NCI-H187 treated with DMSO at 0.1 percent for 48 hours (cell line): ENCODE measurements at regions not wholly inside any gene's neighbourhood (a gene's known extent, or its start where the extent isn't known, plus 50 kb on each side); places are given as distances from the start of the nearest gene placed in this dataset.

Experiments
- DNase-seq: peaks from one replicate; lab custom pipeline; 2025; lab: John Stamatoyannopoulos, UW

- DNase-seq: no peak
Measured at GRCh38 chr6:14814016-14814415, 431.9 kb upstream of the JARID2 start.

DNA sequence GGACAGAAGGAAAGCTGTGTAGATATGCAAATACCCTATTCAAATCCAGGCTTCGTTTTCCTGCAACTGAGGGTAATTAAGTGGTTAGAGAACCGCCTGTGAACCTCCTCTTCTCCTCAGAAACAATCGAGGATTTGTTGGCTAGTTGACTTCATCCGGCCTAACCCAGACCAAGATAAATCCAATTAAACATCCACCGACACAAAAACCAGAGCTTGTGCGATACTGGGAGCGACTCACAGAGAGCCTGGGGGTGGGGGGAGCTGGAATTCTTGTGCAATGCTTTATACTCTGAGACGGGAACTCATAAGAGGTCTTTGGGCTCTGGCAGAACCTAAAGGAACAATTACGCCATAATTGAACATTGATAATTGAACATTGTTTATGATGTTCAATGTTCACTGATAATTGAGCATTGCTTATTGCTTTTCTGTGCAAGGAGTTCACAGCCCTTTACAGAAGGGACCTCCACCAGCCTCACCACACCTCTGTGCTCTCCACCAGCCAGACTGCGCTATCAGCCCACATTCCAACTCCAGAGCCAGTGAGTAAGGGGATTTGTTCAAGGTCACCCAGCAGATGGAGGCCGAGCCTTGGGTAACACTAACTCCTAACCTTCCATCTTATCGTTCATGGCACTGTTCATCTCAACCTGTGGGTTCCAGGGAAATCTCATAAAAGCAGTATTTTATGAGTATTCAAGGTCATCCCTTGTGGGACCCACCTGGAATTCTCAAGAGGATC lies 429.6 kb upstream of the JARID2 start:
- no peak for DNase-seq

DNA sequence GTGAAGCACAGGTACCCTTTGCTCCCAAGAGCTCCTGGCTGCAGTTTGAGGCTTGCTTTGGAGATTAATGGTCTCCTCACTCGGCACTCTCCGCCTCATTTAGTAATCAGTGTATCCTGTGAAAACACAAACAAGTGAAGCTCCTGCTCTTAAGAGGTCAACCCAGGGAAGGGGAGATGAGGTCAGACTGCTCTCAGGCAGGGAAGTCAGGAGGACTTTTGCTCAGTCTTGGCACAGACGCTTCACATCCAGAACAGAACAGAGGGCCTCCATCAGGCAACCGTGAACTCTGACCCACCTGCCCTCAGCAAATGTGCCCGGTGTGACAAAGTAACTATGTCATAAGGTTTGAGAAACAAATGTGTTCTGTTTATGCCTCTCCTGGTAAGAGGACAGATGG lies 428.8 kb upstream of the JARID2 start:
- DNase-seq: no peak

- DNase-seq: no peak
Measured at GRCh38 chr6:14818422-14818884, 427.4 kb upstream of the JARID2 start.

DNA sequence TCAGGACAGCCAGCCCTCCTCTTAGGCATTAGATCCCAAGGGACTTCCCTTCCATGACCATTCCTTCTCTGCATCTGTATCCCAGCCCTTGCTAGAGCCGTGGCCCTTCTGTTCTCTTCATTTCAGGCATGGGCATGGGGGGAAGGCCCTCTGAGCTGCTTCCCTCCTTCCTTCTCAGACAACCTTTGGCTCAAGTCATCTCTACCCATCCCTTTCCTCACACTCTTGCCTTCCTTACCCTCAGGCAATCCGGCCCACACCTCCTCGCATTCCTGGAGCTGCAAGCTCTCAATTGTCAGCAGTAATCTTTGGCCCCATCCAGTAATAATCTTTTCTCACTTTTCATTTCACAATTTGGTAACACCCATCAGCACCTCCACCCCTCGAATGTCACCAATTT lies 426.9 kb upstream of the JARID2 start:
- no peak for DNase-seq

- no peak for DNase-seq
Measured at GRCh38 chr6:14819840-14820420, 425.9 kb upstream of the JARID2 start.

GRCh38 chr6:14822012-14822553 lies 423.8 kb upstream of the JARID2 start:
- no peak for DNase-seq

- no peak for DNase-seq
Measured at GRCh38 chr6:14822679-14823078, 423.2 kb upstream of the JARID2 start.

GRCh38 chr6:14824060-14824459 lies 421.8 kb upstream of the JARID2 start:
- no peak for DNase-seq

GRCh38 chr6:14824484-14825275 lies 421.2 kb upstream of the JARID2 start:
- DNase-seq: no peak

- DNase-seq: no peak
Measured at GRCh38 chr6:14826456-14826855, 419.4 kb upstream of the JARID2 start.

DNA sequence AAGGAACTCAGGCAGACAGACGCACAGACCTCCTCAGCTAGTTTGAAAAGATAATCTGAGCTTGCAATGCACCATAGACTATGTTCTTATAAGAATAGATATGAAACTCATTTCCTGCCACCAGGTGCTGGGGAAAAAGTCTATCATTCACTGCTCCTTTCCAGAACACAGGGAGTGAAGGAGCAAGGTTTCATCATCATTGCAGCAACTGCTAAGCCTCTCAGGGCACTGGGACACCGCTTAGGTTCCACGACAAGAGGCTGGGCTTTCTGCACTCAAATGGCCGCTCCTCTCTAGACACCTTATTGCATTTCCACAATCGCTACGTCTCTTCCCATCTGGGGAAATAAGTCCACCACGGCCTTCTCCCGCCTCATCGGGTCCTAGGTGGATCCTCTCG lies 418.5 kb upstream of the JARID2 start:
- DNase-seq: no peak

GRCh38 chr6:14828201-14828611 lies 417.7 kb upstream of the JARID2 start:
- DNase-seq: no peak

GRCh38 chr6:14831070-14831469 lies 414.8 kb upstream of the JARID2 start:
- no peak for DNase-seq

DNA sequence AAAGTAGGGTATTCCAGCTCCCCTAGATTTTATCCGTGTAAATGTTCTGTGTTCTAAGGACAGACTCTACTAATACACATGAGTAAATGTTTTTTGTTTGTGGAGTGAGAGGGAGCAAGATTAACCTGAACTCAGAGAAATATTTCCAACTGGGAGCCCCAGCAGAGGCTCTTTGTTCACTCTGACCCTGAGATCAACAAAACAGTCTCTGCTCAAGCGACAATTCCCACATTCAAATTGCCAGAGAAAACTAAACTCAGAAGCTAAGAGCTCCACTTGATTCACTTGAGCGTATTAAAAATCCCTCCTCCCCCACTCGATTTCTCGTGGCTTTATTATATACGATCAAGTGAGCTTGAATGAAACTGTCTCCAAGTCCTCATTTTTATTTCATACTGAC lies 413.9 kb upstream of the JARID2 start:
- DNase-seq: no peak

- no peak for DNase-seq
Measured at GRCh38 chr6:14832427-14832826, 413.4 kb upstream of the JARID2 start.

- DNase-seq: no peak
Measured at GRCh38 chr6:14834851-14835530, 410.9 kb upstream of the JARID2 start.

GRCh38 chr6:14837435-14837834 lies 408.4 kb upstream of the JARID2 start:
- DNase-seq: no peak

GRCh38 chr6:14838133-14838583 lies 407.7 kb upstream of the JARID2 start:
- no peak for DNase-seq

DNA sequence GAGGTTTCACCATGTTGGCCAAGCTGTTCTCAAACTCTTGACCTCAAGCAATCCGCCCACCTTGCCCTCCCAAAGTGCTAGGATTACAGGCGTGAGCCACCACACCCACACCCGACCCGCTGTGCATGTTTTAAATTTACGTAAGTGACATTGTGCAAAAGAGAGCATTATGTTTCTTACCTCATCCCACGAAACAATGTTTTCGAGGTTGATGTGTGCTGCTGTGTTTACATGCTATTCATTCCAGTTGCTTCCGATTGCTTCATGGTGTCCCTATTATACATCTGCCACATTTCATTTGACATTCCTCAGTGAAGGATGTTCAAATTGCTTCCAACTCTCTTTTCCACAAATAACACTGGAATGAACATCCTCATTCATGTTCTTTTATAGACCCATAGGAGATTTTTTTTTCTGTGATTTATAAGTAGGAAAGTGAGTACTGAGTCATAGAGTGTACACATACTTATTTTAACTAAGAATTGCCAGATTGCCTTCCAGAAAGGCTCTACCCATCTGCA lies 403.9 kb upstream of the JARID2 start:
- DNase-seq: no peak

DNA sequence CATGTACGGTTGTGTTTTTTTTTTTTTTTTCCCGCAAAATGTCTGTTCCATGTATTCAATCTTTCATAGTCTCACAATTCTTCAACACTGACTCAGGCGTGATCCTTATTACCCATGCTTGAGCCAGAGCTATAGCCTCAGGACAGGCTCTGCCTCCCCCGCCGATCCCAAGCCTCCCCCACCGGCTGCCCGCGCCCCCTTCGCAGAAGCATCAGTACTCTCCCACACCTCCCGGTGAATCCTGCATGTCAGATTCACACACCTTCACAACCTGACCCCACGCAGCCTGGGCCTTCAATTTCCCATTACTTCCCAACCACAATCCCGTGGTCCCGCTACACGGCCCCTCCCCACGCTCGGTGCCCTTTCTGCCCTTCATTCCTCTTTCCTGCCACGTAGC lies 401.5 kb upstream of the JARID2 start:
- no peak for DNase-seq

GRCh38 chr6:14848019-14848418 lies 397.9 kb upstream of the JARID2 start:
- no peak for DNase-seq
